ENCODE measurements at regions not wholly inside any gene's neighbourhood (a gene's known extent, or its start where the extent isn't known, plus 50 kb on each side); places are given as distances from the start of the nearest gene placed in this dataset.

DNA sequence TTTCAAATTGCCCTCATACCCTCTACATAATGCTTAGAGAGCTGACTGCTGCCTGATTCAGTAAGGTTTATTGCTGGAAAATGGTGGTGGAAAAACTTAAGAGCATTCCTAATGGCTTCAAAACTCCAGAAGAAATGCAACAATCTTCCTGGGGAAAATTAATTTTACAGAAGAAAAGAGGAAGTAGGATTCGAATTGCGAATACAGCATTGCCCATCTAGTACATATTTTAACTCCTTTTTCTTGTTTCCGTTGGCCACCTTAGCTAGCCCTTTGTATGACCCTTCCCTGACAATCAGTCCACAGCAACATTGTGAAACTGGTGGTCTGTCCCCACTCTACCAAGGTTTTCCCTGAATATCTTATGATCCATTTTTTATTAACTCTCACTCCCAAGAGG lies 224.7 kb downstream of the MTX2 start:
- TF ChIP-seq OSR1 (CRISPR knock-in tag; IDR thresholded peaks at IDR 0.05): no peak
- TF ChIP-seq, protein P1, sequence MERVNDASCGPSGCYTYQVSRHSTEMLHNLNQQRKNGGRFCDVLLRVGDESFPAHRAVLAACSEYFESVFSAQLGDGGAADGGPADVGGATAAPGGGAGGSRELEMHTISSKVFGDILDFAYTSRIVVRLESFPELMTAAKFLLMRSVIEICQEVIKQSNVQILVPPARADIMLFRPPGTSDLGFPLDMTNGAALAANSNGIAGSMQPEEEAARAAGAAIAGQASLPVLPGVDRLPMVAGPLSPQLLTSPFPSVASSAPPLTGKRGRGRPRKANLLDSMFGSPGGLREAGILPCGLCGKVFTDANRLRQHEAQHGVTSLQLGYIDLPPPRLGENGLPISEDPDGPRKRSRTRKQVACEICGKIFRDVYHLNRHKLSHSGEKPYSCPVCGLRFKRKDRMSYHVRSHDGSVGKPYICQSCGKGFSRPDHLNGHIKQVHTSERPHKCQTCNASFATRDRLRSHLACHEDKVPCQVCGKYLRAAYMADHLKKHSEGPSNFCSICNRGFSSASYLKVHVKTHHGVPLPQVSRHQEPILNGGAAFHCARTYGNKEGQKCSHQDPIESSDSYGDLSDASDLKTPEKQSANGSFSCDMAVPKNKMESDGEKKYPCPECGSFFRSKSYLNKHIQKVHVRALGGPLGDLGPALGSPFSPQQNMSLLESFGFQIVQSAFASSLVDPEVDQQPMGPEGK (CRISPR knock-in tag; IDR thresholded peaks at IDR 0.05; ENCODE audit: borderline replicate concordance): no peak
- TF ChIP-seq TOX (CRISPR knock-in tag; IDR thresholded peaks at IDR 0.05; ENCODE audit: borderline replicate concordance): no peak
- TF ChIP-seq, protein P2, sequence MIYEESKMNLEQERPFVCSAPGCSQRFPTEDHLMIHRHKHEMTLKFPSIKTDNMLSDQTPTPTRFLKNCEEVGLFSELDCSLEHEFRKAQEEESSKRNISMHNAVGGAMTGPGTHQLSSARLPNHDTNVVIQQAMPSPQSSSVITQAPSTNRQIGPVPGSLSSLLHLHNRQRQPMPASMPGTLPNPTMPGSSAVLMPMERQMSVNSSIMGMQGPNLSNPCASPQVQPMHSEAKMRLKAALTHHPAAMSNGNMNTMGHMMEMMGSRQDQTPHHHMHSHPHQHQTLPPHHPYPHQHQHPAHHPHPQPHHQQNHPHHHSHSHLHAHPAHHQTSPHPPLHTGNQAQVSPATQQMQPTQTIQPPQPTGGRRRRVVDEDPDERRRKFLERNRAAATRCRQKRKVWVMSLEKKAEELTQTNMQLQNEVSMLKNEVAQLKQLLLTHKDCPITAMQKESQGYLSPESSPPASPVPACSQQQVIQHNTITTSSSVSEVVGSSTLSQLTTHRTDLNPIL (CRISPR knock-in tag; IDR thresholded peaks at IDR 0.05; ENCODE audit: low read depth): no peak
- TF ChIP-seq, protein P3, sequence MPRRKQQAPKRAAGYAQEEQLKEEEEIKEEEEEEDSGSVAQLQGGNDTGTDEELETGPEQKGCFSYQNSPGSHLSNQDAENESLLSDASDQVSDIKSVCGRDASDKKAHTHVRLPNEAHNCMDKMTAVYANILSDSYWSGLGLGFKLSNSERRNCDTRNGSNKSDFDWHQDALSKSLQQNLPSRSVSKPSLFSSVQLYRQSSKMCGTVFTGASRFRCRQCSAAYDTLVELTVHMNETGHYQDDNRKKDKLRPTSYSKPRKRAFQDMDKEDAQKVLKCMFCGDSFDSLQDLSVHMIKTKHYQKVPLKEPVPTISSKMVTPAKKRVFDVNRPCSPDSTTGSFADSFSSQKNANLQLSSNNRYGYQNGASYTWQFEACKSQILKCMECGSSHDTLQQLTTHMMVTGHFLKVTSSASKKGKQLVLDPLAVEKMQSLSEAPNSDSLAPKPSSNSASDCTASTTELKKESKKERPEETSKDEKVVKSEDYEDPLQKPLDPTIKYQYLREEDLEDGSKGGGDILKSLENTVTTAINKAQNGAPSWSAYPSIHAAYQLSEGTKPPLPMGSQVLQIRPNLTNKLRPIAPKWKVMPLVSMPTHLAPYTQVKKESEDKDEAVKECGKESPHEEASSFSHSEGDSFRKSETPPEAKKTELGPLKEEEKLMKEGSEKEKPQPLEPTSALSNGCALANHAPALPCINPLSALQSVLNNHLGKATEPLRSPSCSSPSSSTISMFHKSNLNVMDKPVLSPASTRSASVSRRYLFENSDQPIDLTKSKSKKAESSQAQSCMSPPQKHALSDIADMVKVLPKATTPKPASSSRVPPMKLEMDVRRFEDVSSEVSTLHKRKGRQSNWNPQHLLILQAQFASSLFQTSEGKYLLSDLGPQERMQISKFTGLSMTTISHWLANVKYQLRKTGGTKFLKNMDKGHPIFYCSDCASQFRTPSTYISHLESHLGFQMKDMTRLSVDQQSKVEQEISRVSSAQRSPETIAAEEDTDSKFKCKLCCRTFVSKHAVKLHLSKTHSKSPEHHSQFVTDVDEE (CRISPR knock-in tag; IDR thresholded peaks at IDR 0.05): no peak
- no peak for TF ChIP-seq BACH2 (CRISPR knock-in tag; IDR thresholded peaks at IDR 0.05; ENCODE audit: borderline replicate concordance)
- no peak for TF ChIP-seq ZNF70 (CRISPR knock-in tag; IDR thresholded peaks at IDR 0.05)
- no peak for TF ChIP-seq ZFP30 (CRISPR knock-in tag; IDR thresholded peaks at IDR 0.05)
- TF ChIP-seq PPARA (CRISPR knock-in tag; IDR thresholded peaks at IDR 0.05; ENCODE audit: borderline replicate concordance): no peak
- TF ChIP-seq ZNF565 (CRISPR knock-in tag; conservative IDR thresholded peaks at IDR 0.05; ENCODE audit: low read depth): no peak
- TF ChIP-seq, protein P4, sequence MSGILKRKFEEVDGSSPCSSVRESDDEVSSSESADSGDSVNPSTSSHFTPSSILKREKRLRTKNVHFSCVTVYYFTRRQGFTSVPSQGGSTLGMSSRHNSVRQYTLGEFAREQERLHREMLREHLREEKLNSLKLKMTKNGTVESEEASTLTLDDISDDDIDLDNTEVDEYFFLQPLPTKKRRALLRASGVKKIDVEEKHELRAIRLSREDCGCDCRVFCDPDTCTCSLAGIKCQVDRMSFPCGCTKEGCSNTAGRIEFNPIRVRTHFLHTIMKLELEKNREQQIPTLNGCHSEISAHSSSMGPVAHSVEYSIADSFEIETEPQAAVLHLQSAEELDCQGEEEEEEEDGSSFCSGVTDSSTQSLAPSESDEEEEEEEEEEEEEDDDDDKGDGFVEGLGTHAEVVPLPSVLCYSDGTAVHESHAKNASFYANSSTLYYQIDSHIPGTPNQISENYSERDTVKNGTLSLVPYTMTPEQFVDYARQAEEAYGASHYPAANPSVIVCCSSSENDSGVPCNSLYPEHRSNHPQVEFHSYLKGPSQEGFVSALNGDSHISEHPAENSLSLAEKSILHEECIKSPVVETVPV (CRISPR knock-in tag; IDR thresholded peaks at IDR 0.05): no peak
- no peak for TF ChIP-seq CSDC2 (CRISPR knock-in tag; IDR thresholded peaks at IDR 0.05)
- no peak for TF ChIP-seq ISL1 (CRISPR knock-in tag; IDR thresholded peaks at IDR 0.05)
- no peak for TF ChIP-seq ZFP3 (CRISPR knock-in tag; IDR thresholded peaks at IDR 0.05)
- no peak for TF ChIP-seq GLIS3 (CRISPR knock-in tag; IDR thresholded peaks at IDR 0.05)
- no peak for TF ChIP-seq ARNTL (CRISPR knock-in tag; IDR thresholded peaks at IDR 0.05; ENCODE audit: borderline replicate concordance, low read depth)
- no peak for TF ChIP-seq SNAI2 (CRISPR knock-in tag; IDR thresholded peaks at IDR 0.05)

DNA sequence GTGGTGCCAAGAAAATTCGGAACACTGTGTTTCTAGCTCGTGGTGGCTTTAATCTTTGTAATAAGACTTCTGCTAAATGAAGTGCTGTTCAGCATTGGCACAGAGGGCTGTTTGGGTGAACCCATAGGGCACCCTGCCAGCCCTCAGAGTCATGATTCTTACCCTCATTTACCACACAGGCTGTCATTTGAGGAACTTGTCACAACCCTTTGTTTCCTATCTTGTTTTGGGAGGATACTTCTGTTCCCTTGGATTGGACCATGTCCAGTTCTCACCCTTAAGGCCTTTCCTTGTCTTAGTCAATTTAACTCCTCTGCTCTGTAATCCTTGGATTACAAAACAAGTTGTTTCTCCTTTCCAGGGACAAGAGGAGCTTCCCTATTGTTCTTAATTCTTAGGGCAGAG lies 225.7 kb downstream of the MTX2 start:
- TF ChIP-seq OSR1 (CRISPR knock-in tag; IDR thresholded peaks at IDR 0.05) (no peak), ZC3H10 (CRISPR knock-in tag; IDR thresholded peaks at IDR 0.05) (no peak), ZFP3 (CRISPR knock-in tag; IDR thresholded peaks at IDR 0.05) (no peak), TCF4 (CRISPR knock-in tag; IDR thresholded peaks at IDR 0.05; ENCODE audit: borderline replicate concordance) (no peak), ZNF70 (CRISPR knock-in tag; IDR thresholded peaks at IDR 0.05) (no peak)
- TF ChIP-seq, protein P3 (CRISPR knock-in tag; IDR thresholded peaks at IDR 0.05): no peak
- TF ChIP-seq, protein P2 (CRISPR knock-in tag; IDR thresholded peaks at IDR 0.05; ENCODE audit: low read depth): no peak
- no peak for ATAC-seq

More for the DNA sequence above, 224.7 kb downstream of the MTX2 start:
- ATAC-seq: no peak
